ENCODE measurements at regions not wholly inside any gene's neighbourhood (a gene's known extent, or its start where the extent isn't known, plus 50 kb on each side); places are given as distances from the start of the nearest gene placed in this dataset.

- no peaks in the 10 kb centered on the region for H3K9me3 ChIP-seq
- in situ Hi-C loops (cut with MboI; ENCODE audit: low sequenced_read_pairs) = no loop called here
- no peaks in the 10 kb centered on the region for H3K27me3 ChIP-seq (ENCODE audit: low read depth)
- H3K36me3 ChIP-seq (replicated peaks) = no peaks in the 10 kb centered on the region
- peak in 1 of 2 experiments; percentile 5 for DNase-seq (ENCODE audit: low spot score in 2 of 2)
- H3K4me1 ChIP-seq = no peaks in the 10 kb centered on the region
- no peak overlapping the region for H3K4me3 ChIP-seq
Observed at GRCh38 chr10:42962110-42962901, 114.6 kb upstream of the RET start.

- Histone ChIP-seq H3K9me3 (no peaks in the 10 kb centered on the region), H3K4me3 (no peak overlapping the region), H3K4me1 (no peaks in the 10 kb centered on the region), H3K27me3 (ENCODE audit: low read depth) (no peaks in the 10 kb centered on the region), H3K36me3 (replicated peaks) (no peaks in the 10 kb centered on the region)
- in situ Hi-C loops (cut with MboI; ENCODE audit: low sequenced_read_pairs) = no loop called here
- peak in 1 of 2 experiments; percentile 3 for DNase-seq (ENCODE audit: low spot score in 2 of 2)
Observed at GRCh38 chr10:42962902-42963231, 114.0 kb upstream of the RET start.

DNA sequence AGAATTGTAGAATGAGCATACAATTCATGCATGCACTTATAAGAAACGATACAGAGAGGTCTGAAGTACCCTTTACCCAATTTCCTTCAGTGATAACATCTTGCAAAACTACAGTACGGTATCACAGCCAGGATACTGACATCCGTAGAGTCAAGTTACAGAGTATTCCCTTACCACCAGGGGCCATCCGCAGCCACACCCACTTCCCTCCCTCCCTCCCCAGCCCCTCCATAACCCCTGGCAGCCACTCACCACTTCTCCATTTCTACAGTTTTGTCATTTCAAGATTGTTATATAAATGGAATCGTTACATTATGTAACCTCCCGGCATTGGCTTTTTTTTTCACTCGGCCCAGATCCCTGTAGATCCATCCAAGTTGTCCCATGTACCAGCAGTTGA is 113.6 kb upstream of the RET start:
- no peaks in the 10 kb centered on the region for H3K36me3 ChIP-seq (replicated peaks)

GRCh38 chr10:42969147-42969546 is 107.7 kb upstream of the RET start:
- in situ Hi-C loops (cut with MboI; ENCODE audit: low sequenced_read_pairs) = no loop called here

More for the DNA sequence above, 113.6 kb upstream of the RET start:
- in situ Hi-C loops (cut with MboI; ENCODE audit: low sequenced_read_pairs) = no loop called here
- no peaks in the 10 kb centered on the region for H3K9me3 ChIP-seq
- H3K27me3 ChIP-seq (ENCODE audit: low read depth) = no peaks in the 10 kb centered on the region
- H3K4me1 ChIP-seq = no peaks in the 10 kb centered on the region
- H3K4me3 ChIP-seq = no peak overlapping the region
- DNase-seq (ENCODE audit: low spot score in 2 of 2) = peak in 1 of 2 experiments; percentile 5

DNA sequence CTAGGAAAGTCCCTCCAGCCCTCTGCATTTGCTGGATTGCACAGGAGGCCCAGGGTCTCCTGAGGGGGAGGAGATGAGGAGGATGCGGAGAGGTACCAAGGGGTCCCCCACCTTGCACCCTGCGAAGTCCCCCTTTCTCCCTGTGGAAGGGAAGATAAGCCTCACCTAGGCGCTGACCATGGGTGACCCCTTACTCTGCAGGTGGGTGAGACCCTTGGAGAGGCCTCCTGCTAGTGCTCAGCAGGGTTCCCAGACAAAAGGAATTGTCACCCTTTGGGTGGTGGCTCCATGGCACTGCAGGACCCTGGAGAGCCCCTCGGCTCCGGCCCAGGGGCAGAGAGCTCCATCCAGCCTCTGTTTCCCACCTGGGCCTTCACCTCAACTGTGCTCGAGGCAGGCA is 107.0 kb upstream of the RET start:
- DNase-seq (ENCODE audit: low spot score in 2 of 2) = peak in 1 of 2 experiments; percentile 1
- Histone ChIP-seq H3K27me3 (ENCODE audit: low read depth) (no peaks in the 10 kb centered on the region), H3K4me3 (no peak overlapping the region), H3K9me3 (no peaks in the 10 kb centered on the region), H3K4me1 (no peaks in the 10 kb centered on the region), H3K36me3 (replicated peaks) (no peaks in the 10 kb centered on the region)
- in situ Hi-C loops (cut with MboI; ENCODE audit: low sequenced_read_pairs) = no loop called here

More at GRCh38 chr10:42969147-42969546, 107.7 kb upstream of the RET start:
- Histone ChIP-seq H3K4me1 (no peaks in the 10 kb centered on the region), H3K9me3 (no peaks in the 10 kb centered on the region), H3K27me3 (ENCODE audit: low read depth) (no peaks in the 10 kb centered on the region), H3K36me3 (replicated peaks) (no peaks in the 10 kb centered on the region), H3K4me3 (no peak overlapping the region)
- peak in 1 of 2 experiments; percentile 0 for DNase-seq (ENCODE audit: low spot score in 2 of 2)

GRCh38 chr10:42970451-42971250 is 106.2 kb upstream of the RET start:
- in situ Hi-C loops (cut with MboI; ENCODE audit: low sequenced_read_pairs) = no loop called here
- no peaks in the 10 kb centered on the region for H3K9me3 ChIP-seq
- DNase-seq (ENCODE audit: low spot score in 2 of 2) = peak in 1 of 2 experiments; percentile 4
- no peak overlapping the region for H3K4me3 ChIP-seq
- H3K27me3 ChIP-seq (ENCODE audit: low read depth) = no peaks in the 10 kb centered on the region
- H3K36me3 ChIP-seq (replicated peaks) = no peaks in the 10 kb centered on the region
- no peaks in the 10 kb centered on the region for H3K4me1 ChIP-seq

GRCh38 chr10:42971251-42971599 is 105.6 kb upstream of the RET start:
- H3K9me3 ChIP-seq = no peaks in the 10 kb centered on the region
- H3K4me1 ChIP-seq = no peaks in the 10 kb centered on the region
- in situ Hi-C loops (cut with MboI; ENCODE audit: low sequenced_read_pairs) = no loop called here
- no peaks in the 10 kb centered on the region for H3K36me3 ChIP-seq (replicated peaks)
- no peaks in the 10 kb centered on the region for H3K27me3 ChIP-seq (ENCODE audit: low read depth)
- peak in 1 of 2 experiments; percentile 3 for DNase-seq (ENCODE audit: low spot score in 2 of 2)
- no peak overlapping the region for H3K4me3 ChIP-seq

DNA sequence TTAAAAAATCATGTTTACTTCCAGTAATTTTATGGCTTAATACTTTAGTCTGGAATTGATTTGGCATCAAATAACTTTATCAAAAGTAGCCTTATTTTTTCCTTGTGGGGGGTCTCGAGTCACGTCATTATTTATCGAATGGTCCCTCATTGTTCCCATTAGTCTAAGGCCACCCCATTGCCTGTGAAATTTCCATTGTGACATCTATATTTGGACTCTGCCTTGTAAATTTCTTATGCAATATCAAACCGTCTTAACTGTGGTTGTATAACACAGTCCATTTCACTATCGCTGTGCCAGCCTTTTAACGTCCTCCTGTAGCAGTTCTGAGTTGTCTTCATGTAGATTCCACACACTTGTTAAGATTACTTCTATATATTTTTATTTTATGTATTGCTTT is 103.9 kb upstream of the RET start:
- H3K4me3 ChIP-seq = no peak overlapping the region
- no peak for DNase-seq (ENCODE audit: low spot score in 2 of 2)
- in situ Hi-C loops (cut with MboI; ENCODE audit: low sequenced_read_pairs) = no loop called here
- H3K4me1 ChIP-seq = no peaks in the 10 kb centered on the region
- no peaks in the 10 kb centered on the region for H3K9me3 ChIP-seq
- H3K27me3 ChIP-seq (ENCODE audit: low read depth) = no peaks in the 10 kb centered on the region
- no peaks in the 10 kb centered on the region for H3K36me3 ChIP-seq (replicated peaks)

DNA sequence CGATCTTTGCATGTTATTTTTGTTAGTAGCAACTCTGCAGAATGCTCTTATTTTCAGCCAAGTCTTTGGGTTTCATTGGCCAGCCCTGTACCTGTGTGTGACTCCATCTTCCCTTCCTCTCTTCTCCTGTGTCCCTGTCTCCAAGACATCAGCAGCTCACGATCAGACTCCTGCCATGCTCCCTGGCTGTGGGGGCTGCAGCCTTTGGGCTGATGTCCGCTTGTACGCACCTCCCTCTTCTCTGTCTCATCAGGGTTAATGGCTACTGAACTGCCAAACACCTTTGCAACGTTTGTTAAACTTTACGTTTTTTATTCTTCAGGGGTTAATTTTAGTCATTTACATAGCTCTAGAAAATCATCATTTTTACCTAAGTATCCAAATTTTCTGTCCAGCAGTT is 103.5 kb upstream of the RET start:
- no peaks in the 10 kb centered on the region for H3K36me3 ChIP-seq (replicated peaks)
- in situ Hi-C loops (cut with MboI; ENCODE audit: low sequenced_read_pairs) = no loop called here
- H3K27me3 ChIP-seq (ENCODE audit: low read depth) = no peaks in the 10 kb centered on the region

GRCh38 chr10:42973870-42974692 is 102.8 kb upstream of the RET start:
- peak in 1 of 2 experiments; percentile 3 for DNase-seq (ENCODE audit: low spot score in 2 of 2)
- Histone ChIP-seq H3K4me3 (no peak overlapping the region), H3K4me1 (no peaks in the 10 kb centered on the region), H3K36me3 (replicated peaks) (no peaks in the 10 kb centered on the region), H3K27me3 (ENCODE audit: low read depth) (0 out of 2 replicates have a peak, but pooled peaks cover 2% of the 10 kb centered on the region), H3K9me3 (no peaks in the 10 kb centered on the region)
- in situ Hi-C loops (cut with MboI; ENCODE audit: low sequenced_read_pairs) = no loop called here

More for the DNA sequence above, 103.5 kb upstream of the RET start:
- no peaks in the 10 kb centered on the region for H3K9me3 ChIP-seq
- no peak overlapping the region for H3K4me3 ChIP-seq
- H3K4me1 ChIP-seq = no peaks in the 10 kb centered on the region
- DNase-seq (ENCODE audit: low spot score in 2 of 2) = no peak

DNA sequence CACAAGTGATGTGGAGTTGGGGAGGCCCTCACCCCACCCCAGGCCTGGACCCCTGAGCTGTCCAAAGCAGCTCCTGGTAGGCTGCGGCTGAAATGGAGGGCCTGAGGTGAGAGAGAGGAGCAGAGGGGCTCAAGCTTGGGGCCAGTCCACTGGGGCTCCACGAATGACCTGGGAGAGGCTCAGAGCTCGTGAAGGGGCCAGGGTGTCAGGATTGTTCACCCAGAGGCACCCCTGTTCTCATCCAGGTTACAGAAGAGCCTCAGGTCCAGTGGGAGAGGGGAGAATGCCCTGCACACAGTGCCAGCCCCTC is 102.2 kb upstream of the RET start:
- DNase-seq (ENCODE audit: low spot score in 2 of 2) = no peak
- Histone ChIP-seq H3K4me1 (no peaks in the 10 kb centered on the region), H3K9me3 (no peaks in the 10 kb centered on the region), H3K36me3 (replicated peaks) (no peaks in the 10 kb centered on the region), H3K27me3 (ENCODE audit: low read depth) (0 out of 2 replicates have a peak, but pooled peaks cover 2% of the 10 kb centered on the region), H3K4me3 (no peak overlapping the region)
- in situ Hi-C loops (cut with MboI; ENCODE audit: low sequenced_read_pairs) = no loop called here

DNA sequence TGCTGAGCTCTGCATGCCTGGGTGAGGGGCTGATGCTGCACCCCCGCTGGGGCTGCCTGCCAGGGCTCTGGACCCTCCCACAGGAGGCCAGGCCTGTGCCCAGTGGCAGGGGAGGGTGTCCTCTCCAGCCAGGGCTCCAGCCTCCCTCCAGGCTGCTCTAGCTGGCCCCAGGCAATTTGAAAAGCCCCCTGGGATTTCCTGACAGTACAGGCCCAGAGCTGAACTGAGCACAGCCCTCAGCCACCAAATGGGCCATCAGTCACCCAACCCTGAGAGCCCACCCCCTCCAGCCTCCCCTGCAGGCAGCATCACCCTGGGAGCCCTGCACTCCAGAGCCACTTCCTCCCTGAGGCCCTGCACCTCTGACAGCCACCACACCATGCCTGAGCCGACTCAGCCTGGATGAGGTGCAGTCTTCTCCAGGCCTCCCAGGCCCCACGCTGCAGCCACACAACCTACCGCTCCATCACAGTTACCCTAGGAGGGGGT is 101.8 kb upstream of the RET start:
- DNase-seq (ENCODE audit: low spot score in 2 of 2) = no peak
- in situ Hi-C loops (cut with MboI; ENCODE audit: low sequenced_read_pairs) = no loop called here
- no peak overlapping the region for H3K4me3 ChIP-seq

GRCh38 chr10:42975558-42976340 is 101.1 kb upstream of the RET start:
- DNase-seq (ENCODE audit: low spot score in 2 of 2) = no peak
- Histone ChIP-seq H3K9me3 (no peaks in the 10 kb centered on the region), H3K27me3 (ENCODE audit: low read depth) (0 out of 2 replicates have a peak, but pooled peaks cover 2% of the 10 kb centered on the region), H3K4me3 (no peak overlapping the region), H3K36me3 (replicated peaks) (no peaks in the 10 kb centered on the region), H3K4me1 (no peaks in the 10 kb centered on the region)
- in situ Hi-C loops (cut with MboI; ENCODE audit: low sequenced_read_pairs) = no loop called here

More for the DNA sequence above, 101.8 kb upstream of the RET start:
- Histone ChIP-seq H3K36me3 (replicated peaks) (no peaks in the 10 kb centered on the region), H3K4me1 (no peaks in the 10 kb centered on the region), H3K27me3 (ENCODE audit: low read depth) (0 out of 2 replicates have a peak, but pooled peaks cover 2% of the 10 kb centered on the region), H3K9me3 (no peaks in the 10 kb centered on the region)

Data from HAP-1 (cell line).